Tibial nerve (tissue), 4 donors: ENCODE measurements at regions not wholly inside any gene's neighbourhood (a gene's known extent, or its start where the extent isn't known, plus 50 kb on each side); places are given as distances from the start of the nearest gene placed in this dataset.

Source experiments
- EP300 ChIP-seq, 2 donors: sonication (generic); formaldehyde crosslinking; IDR thresholded peaks; one replicate each; pipeline ENCODE4 v1.6.1; 2017; ENCODE audit warnings: antibody characterized with exemption in 2 of 2, mild to moderate bottlenecking in 1 of 2
- POLR2A ChIP-seq, 2 donors: fragments of 450-650 bp; IDR thresholded peaks; one replicate each; pipeline ENCODE4 v1.6.1; 2017; ENCODE audit warnings: antibody characterized with exemption in 2 of 2, mild to moderate bottlenecking in 2 of 2, moderate library complexity in 2 of 2
- TF ChIP-seq, protein P1 (sequence below), 5 experiments: fragments of 200-600 bp in 3 of 5; fragments of 450-650 bp in 2 of 5; sonication (generic) in 3 of 5; IDR thresholded peaks; one replicate each; pipeline ENCODE4 v1.5.1; 2016 to 2019; ENCODE audit warnings: antibody characterized with exemption in 5 of 5, mild to moderate bottlenecking in 3 of 5, moderate library complexity in 2 of 5

GRCh38 chr1:198927129-198927528 lies 288.3 kb downstream of the PTPRC start:
- no peak for TF ChIP-seq EP300 (IDR thresholded peaks at IDR 0.05)
- TF ChIP-seq, protein P1, sequence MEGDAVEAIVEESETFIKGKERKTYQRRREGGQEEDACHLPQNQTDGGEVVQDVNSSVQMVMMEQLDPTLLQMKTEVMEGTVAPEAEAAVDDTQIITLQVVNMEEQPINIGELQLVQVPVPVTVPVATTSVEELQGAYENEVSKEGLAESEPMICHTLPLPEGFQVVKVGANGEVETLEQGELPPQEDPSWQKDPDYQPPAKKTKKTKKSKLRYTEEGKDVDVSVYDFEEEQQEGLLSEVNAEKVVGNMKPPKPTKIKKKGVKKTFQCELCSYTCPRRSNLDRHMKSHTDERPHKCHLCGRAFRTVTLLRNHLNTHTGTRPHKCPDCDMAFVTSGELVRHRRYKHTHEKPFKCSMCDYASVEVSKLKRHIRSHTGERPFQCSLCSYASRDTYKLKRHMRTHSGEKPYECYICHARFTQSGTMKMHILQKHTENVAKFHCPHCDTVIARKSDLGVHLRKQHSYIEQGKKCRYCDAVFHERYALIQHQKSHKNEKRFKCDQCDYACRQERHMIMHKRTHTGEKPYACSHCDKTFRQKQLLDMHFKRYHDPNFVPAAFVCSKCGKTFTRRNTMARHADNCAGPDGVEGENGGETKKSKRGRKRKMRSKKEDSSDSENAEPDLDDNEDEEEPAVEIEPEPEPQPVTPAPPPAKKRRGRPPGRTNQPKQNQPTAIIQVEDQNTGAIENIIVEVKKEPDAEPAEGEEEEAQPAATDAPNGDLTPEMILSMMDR (IDR thresholded peaks at IDR 0.05): no peak
- no peak for TF ChIP-seq POLR2A (IDR thresholded peaks at IDR 0.05)
